Thyroid gland (tissue), 4 donors: ENCODE measurements at regions not wholly inside any gene's neighbourhood (a gene's known extent, or its start where the extent isn't known, plus 50 kb on each side); places are given as distances from the start of the nearest gene placed in this dataset.

Source experiments
- POLR2A ChIP-seq, 2 donors: fragments of 450-650 bp; IDR thresholded peaks; one replicate each; pipeline ENCODE4 v1.6.1; 2017; ENCODE audit warnings: antibody characterized with exemption in 2 of 2, mild to moderate bottlenecking in 2 of 2, moderate library complexity in 1 of 2
- TF ChIP-seq, protein P1 (sequence below), 6 experiments: fragments of 200-600 bp in 3 of 6; fragments of 450-650 bp in 3 of 6; sonication (generic) in 3 of 6; IDR thresholded peaks; one replicate each; pipeline ENCODE4 v1.5.1; 2016 to 2019; ENCODE audit warnings: antibody characterized with exemption in 6 of 6, mild to moderate bottlenecking in 2 of 6, inconsistent platforms in 1 of 6, moderate library complexity in 1 of 6

DNA sequence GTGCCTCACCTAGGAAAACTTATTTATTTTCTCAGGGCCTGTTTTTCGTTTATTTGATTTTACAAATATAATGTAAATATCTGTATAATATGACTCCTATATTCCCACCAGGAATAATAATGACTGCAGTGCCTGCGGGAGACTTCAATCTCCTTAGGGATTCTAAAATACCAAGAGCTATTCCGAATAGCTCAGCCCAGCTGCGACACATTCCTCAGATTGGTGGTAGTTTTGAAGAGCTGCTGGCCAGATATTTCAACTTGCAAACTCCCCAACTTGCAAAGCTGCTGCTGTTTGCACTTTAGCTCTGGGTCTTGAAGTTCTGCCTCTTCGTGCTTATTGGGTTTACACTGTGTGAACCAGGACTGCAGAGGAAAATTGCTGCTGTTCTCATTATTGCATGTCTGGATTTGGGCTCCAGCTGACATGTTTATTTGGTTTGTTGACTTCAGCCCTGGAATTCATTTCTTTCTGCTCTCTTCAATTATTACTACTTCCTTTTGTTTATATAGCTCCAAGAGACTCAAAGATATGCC is 480.2 kb upstream of the CHST9 start:
- TF ChIP-seq, protein P1, sequence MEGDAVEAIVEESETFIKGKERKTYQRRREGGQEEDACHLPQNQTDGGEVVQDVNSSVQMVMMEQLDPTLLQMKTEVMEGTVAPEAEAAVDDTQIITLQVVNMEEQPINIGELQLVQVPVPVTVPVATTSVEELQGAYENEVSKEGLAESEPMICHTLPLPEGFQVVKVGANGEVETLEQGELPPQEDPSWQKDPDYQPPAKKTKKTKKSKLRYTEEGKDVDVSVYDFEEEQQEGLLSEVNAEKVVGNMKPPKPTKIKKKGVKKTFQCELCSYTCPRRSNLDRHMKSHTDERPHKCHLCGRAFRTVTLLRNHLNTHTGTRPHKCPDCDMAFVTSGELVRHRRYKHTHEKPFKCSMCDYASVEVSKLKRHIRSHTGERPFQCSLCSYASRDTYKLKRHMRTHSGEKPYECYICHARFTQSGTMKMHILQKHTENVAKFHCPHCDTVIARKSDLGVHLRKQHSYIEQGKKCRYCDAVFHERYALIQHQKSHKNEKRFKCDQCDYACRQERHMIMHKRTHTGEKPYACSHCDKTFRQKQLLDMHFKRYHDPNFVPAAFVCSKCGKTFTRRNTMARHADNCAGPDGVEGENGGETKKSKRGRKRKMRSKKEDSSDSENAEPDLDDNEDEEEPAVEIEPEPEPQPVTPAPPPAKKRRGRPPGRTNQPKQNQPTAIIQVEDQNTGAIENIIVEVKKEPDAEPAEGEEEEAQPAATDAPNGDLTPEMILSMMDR (IDR thresholded peaks at IDR 0.05): no peak
- TF ChIP-seq POLR2A (IDR thresholded peaks at IDR 0.05): no peak
